Large intestine (tissue), 3 donors: ENCODE measurements at regions not wholly inside any gene's neighbourhood (a gene's known extent, or its start where the extent isn't known, plus 50 kb on each side); places are given as distances from the start of the nearest gene placed in this dataset.
"Not testable (repeated sequence)": the region's sequence is repeated elsewhere in the genome, so short reads cannot be mapped to it uniquely, and the experiment has no call there.

Experiments used
- DNase-seq, 2 donors: peaks; one replicate each; pipeline versions ENCODE4 v3.0.0 to v3.0.0-alpha.2; 2013
- H3K27ac ChIP-seq: one replicate; pipeline ENCODE4 v1.5.1; 2013; ENCODE audit warnings: low read length
- H3K27me3 ChIP-seq: 2 replicates; pipeline ENCODE4 v1.6.1; 2013; ENCODE audit warnings: low read length; ENCODE audit not compliant: control insufficient read depth, insufficient read depth
- H3K36me3 ChIP-seq: 2 replicates; pipeline ENCODE4 v1.6.1; 2013; ENCODE audit warnings: low read length; ENCODE audit not compliant: control insufficient read depth, insufficient read depth
- H3K4me1 ChIP-seq: one replicate; pipeline ENCODE4 v1.6.1; 2013; ENCODE audit warnings: low read length; ENCODE audit not compliant: control insufficient read depth, insufficient read depth
- H3K4me3 ChIP-seq: one replicate; pipeline ENCODE4 v1.5.1; 2013; ENCODE audit warnings: low read length
- H3K9me3 ChIP-seq: one replicate; pipeline ENCODE4 v1.6.1; 2013; ENCODE audit warnings: mild to moderate bottlenecking, low read depth, low read length, moderate library complexity; ENCODE audit not compliant: control insufficient read depth
- WGBS: methylation state at CpG from one replicate; pipeline ENCODE4 v1.1.5; 2013; ENCODE audit warnings: low lambda C conversion rate; ENCODE audit not compliant: insufficient coverage; 5-methylcytosine and 5-hydroxymethylcytosine counted together

DNA sequence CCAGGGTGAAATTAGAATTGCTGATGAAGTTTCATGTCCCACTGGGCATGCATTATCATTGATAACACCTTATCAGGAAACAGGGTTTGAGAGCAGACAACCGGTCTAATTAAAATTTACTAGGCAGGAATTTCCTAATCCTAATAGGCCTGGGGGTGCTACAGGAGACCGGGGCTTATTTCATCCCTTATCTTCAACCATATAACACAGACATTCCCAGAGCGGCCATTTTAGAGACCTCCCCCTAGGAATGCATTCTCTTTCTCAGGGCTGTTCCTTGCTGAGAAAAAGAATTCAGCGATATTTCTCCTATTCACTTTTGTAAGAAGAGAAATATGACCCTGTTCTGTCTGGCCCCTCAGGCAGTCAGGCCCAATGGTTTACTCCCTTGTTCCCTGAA is 82.8 kb upstream of the PCAT7 start:
- WGBS: no CpG with 5 or more reads among the region's 4 CpGs
- not testable (repeated sequence) for H3K27ac ChIP-seq, DNase-seq, H3K36me3 ChIP-seq, H3K4me1 ChIP-seq, H3K27me3 ChIP-seq, H3K4me3 ChIP-seq, H3K9me3 ChIP-seq

- Histone ChIP-seq H3K4me1 (no peaks in the 10 kb centered on the region), H3K27ac (no peak overlapping the region), H3K36me3 (no peaks in the 10 kb centered on the region), H3K9me3 (peaks cover 4% of the 10 kb centered on the region), H3K27me3 (no peaks in the 10 kb centered on the region), H3K4me3 (no peak overlapping the region)
- DNase-seq: no peak
- WGBS: 100% methylated on average over 1 of the region's 4 CpGs
Observed at GRCh38 chr9:94472806-94473360, 82.0 kb upstream of the PCAT7 start.

DNA sequence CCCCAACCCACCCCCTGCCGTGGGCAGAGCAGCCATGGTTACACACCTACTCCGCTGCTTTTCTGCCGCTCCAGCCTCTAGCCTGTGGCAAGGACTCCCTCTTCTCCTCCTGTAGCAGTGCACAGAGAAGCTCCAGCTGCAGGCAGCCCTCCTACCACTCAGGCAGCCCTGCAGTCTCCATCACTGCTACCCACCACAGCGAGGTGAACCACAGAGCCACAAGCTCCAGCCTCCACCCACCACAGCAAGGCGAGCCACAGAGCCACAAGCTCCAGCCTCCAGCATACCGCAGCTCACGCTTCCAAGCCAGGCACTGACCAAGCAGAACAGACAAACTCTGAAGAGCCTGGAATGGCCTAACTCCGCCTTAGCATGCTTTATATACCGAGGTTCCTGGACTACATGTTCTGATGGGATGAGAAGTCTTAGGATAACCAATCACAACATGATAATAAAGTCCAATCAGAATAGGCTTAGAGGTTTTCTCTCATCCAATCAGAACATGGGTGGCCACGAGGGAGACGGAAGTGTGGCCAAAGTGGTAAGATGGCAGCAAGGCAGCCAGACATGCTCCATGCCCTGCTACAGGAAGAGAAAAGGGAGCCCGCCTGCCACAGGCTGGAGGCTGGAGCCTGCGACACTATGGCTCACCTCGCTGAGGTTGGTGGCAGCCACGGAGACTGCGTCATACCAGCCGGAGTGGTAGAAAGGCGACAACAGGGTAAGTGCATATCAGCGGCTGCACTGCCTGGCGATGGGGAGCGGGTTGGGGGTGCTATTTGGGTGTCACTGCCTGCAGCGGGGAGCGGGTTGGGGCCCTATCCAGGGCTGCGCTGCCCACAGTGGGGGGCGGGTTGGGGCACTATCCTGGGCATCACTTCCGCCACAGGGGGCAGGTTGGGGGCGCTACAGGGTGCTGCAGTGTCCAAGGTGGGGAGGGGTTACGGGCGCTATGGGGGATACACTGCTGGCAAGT is 75.8 kb upstream of the PCAT7 start:
- Histone ChIP-seq H3K27ac (no peak overlapping the region), H3K27me3 (no peaks in the 10 kb centered on the region), H3K4me1 (no peaks in the 10 kb centered on the region), H3K4me3 (no peak overlapping the region), H3K9me3 (no peaks in the 10 kb centered on the region), H3K36me3 (no peaks in the 10 kb centered on the region)
- no CpG with 5 or more reads among the region's 29 CpGs for WGBS
- no peak for DNase-seq

DNA sequence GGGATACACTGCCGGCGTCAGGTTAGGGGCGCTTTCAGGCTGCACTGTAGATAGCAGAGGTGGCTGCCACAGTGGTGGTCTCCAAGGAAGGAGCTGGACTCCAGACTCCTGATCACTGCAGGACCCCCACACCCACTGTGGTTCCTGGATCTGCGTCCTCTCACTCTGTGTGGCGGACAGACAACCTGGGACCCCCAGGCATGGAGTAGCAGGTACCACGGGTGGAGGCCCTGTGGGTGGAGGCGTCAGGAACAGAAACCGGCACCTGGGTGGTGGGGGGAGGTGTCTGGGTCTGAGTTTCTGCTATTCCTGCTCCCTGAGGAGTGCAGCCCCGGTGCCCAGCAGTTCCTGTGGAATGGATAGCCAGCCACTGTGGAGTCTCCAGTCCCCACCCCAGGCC is 75.1 kb upstream of the PCAT7 start:
- Histone ChIP-seq H3K36me3 (no peaks in the 10 kb centered on the region), H3K27me3 (no peaks in the 10 kb centered on the region), H3K27ac (no peak overlapping the region), H3K9me3 (no peaks in the 10 kb centered on the region), H3K4me1 (no peaks in the 10 kb centered on the region), H3K4me3 (no peak overlapping the region)
- no CpG with 5 or more reads among the region's 9 CpGs for WGBS
- DNase-seq: no peak

- no peak for DNase-seq
- Histone ChIP-seq H3K27me3 (no peaks in the 10 kb centered on the region), H3K4me3 (no peak overlapping the region), H3K27ac (no peak overlapping the region), H3K9me3 (no peaks in the 10 kb centered on the region), H3K36me3 (no peaks in the 10 kb centered on the region), H3K4me1 (no peaks in the 10 kb centered on the region)
- WGBS: no CpG with 5 or more reads among the region's 11 CpGs
Observed at GRCh38 chr9:94480205-94480604, 74.7 kb upstream of the PCAT7 start.

DNA sequence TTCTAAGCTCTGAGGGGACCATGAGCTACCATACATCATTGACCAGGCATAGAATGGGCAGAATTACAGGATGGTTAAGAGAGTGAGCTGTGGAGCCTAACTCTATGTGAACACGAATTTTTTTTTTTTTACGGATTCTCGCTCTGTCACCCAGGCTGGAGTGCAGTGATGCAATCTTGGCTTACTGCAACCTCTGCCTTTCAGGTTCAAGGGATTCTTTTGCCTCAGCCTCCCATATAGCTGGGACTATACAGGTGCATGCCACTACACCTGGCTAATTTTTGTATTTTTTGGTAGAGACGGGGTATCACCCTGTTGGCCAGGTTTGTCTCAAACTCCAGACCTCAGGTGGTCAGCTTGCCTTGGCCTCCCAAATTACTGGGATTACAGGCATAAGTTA is 72.8 kb upstream of the PCAT7 start:
- no peak for DNase-seq
- Histone ChIP-seq H3K27me3 (no peaks in the 10 kb centered on the region), H3K4me1 (no peaks in the 10 kb centered on the region), H3K36me3 (no peaks in the 10 kb centered on the region), H3K9me3 (no peaks in the 10 kb centered on the region), H3K4me3 (no peak overlapping the region), H3K27ac (no peak overlapping the region)
- WGBS: no CpG with 5 or more reads among the region's 4 CpGs

DNA sequence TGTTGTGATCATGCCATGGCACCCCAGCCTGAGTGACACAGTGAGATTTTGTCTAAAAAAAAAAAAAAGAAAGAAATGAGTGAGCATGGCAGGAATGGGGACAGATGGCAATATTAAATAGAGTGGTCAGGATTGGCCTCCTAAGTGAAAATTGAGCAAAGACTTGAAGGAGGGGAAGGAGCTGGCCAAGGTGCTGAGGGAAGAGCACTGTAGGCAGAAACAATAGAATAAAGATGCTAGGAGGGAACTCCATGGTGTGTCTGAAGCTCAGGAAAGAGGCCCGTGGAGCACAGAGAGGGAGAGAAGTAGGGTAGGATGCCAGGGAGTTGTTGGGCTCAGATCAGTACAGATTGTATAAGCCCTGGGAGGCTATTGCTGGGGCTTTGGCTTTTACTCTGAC is 64.4 kb upstream of the PCAT7 start:
- no peak overlapping the region for H3K4me3 ChIP-seq
- no peaks in the 10 kb centered on the region for H3K4me1 ChIP-seq
- no peak overlapping the region for H3K27ac ChIP-seq
- no peaks in the 10 kb centered on the region for H3K9me3 ChIP-seq
- WGBS: 50% methylated on average over 1 of the region's 1 CpG
- no peaks in the 10 kb centered on the region for H3K36me3 ChIP-seq
- no peaks in the 10 kb centered on the region for H3K27me3 ChIP-seq
- no peak for DNase-seq

DNA sequence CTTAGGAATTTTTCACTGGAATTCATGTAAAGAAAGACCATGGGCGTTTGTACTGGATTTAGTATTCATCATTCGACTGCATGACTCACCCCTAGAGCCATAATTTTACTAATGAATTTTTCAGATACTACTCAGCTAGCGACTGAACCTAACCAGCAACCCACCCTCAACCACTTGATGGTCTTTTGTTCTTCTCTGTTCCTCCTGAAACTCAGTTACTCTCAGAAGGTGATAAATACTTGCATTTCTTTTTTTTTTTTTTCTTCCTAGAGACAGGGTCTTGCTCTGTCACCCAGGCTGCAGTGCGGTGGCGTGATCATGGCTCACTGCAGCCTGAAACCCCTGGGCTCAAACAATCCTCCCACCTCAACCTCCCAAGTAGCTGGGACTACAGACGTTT is 62.8 kb upstream of the PCAT7 start:
- not testable (repeated sequence) for H3K4me3 ChIP-seq, DNase-seq, H3K9me3 ChIP-seq, H3K4me1 ChIP-seq, H3K27me3 ChIP-seq, H3K36me3 ChIP-seq, H3K27ac ChIP-seq
- WGBS: 100% methylated on average over 1 of the region's 6 CpGs

- 67% methylated on average over 1 of the region's 5 CpGs for WGBS
- Histone ChIP-seq H3K36me3 (no peaks in the 10 kb centered on the region), H3K27ac (no peak overlapping the region), H3K4me3 (no peak overlapping the region), H3K27me3 (no peaks in the 10 kb centered on the region), H3K9me3 (no peaks in the 10 kb centered on the region), H3K4me1 (no peaks in the 10 kb centered on the region)
- DNase-seq: peak; percentile 5 to 21
Observed at GRCh38 chr9:94498801-94499453, 56.0 kb upstream of the PCAT7 start.

DNA sequence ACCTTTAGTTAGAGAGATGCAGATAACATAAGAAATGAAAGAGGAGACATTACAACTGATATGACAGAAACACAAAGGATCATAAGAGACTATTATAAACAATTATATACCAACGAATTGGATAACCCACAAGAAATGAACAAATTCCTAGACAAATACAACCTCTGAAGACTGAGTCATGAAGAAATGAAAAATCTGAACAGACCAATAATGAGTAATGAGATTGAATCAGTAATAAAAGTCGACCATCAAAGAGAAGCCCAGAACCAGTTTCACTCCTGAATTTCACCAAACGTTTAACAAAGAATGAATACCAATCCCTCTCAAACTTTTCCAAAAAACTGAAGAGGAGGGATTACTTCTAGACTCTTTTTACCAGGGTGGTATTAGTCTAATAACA is 50.5 kb upstream of the PCAT7 start:
- DNase-seq: no peak
- no peaks in the 10 kb centered on the region for H3K4me1 ChIP-seq
- H3K27ac ChIP-seq: no peak overlapping the region
- no peaks in the 10 kb centered on the region for H3K9me3 ChIP-seq
- H3K36me3 ChIP-seq: no peaks in the 10 kb centered on the region
- no peaks in the 10 kb centered on the region for H3K27me3 ChIP-seq
- 100% methylated on average over 1 of the region's 3 CpGs for WGBS
- no peak overlapping the region for H3K4me3 ChIP-seq
